Prostate gland (tissue), 2 donors: ENCODE measurements at regions not wholly inside any gene's neighbourhood (a gene's known extent, or its start where the extent isn't known, plus 50 kb on each side); places are given as distances from the start of the nearest gene placed in this dataset.

Source experiments
- DNase-seq: peaks from one replicate; pipeline ENCODE4 v3.0.0-alpha.2; 2019; ENCODE audit warnings: low spot score
- H3K27ac ChIP-seq, 2 donors: fragments of 200-600 bp; sonication (generic); 2 replicates each; pipeline ENCODE4 v1.5.1; 2017 to 2019
- H3K27me3 ChIP-seq: fragments of 200-600 bp; sonication (generic); replicated peaks from 2 replicates; pipeline ENCODE4 v1.5.1; 2019; ENCODE audit not compliant: insufficient read depth
- H3K36me3 ChIP-seq, 2 donors: fragments of 200-600 bp; sonication (generic); 1 replicate in 1 of 2; 2 replicates in 1 of 2; pipeline versions ENCODE4 v1.5.1 to v1.8.1; 2017 to 2019
- H3K4me1 ChIP-seq: fragments of 200-600 bp; sonication (generic); replicated peaks from 2 replicates; pipeline ENCODE4 v1.5.1; 2019
- H3K4me3 ChIP-seq, 2 donors: fragments of 200-600 bp; sonication (generic); 2 replicates each; pipeline ENCODE4 v1.5.1; 2017 to 2019
- H3K9me3 ChIP-seq: fragments of 200-600 bp; sonication (generic); 2 replicates; pipeline ENCODE4 v1.5.1; 2017
- CTCF ChIP-seq, 4 experiments: fragments of 200-600 bp in 2 of 4; fragments of 450-650 bp in 2 of 4; sonication (generic) in 2 of 4; IDR thresholded peaks; 1 replicate in 3 of 4; 2 replicates in 1 of 4; pipeline ENCODE4 v1.5.1; 2016 to 2019; ENCODE audit warnings: antibody characterized with exemption in 4 of 4, mild to moderate bottlenecking in 2 of 4, moderate library complexity in 2 of 4
- POLR2A ChIP-seq: fragments of 450-650 bp; IDR thresholded peaks from one replicate; pipeline ENCODE4 v1.6.1; 2016; ENCODE audit warnings: antibody characterized with exemption, mild to moderate bottlenecking
- POLR2AphosphoS5 ChIP-seq: sonication (generic); formaldehyde crosslinking; IDR thresholded peaks from one replicate; pipeline ENCODE4 v1.6.1; 2017; ENCODE audit warnings: antibody characterized with exemption
- WGBS: methylation state at CpG from one replicate; pipeline ENCODE4 v1.1.5; 2018; 5-methylcytosine and 5-hydroxymethylcytosine counted together
- intact Hi-C: fragments of 100-400 bp; cut with DNase I; formaldehyde crosslinking; loops from one replicate; pipeline ENCODE4 v1.14.2; 2022

GRCh38 chrX:109252789-109253188 lies 229.1 kb downstream of the GUCY2F start:
- Histone ChIP-seq H3K4me3 (no peak overlapping the region), H3K9me3 (no peaks in the 10 kb centered on the region), H3K27ac (no peak overlapping the region), H3K27me3 (no peaks in the 10 kb centered on the region), H3K36me3 (no peaks in the 10 kb centered on the region), H3K4me1 (no peaks in the 10 kb centered on the region)
- no peak for DNase-seq
- no peak for TF ChIP-seq POLR2A
- TF ChIP-seq POLR2AphosphoS5: no peak
- no peak for TF ChIP-seq CTCF (IDR thresholded peaks at IDR 0.05)
- intact Hi-C loops: no loop called here
- 91% methylated on average over 2 of the region's 2 CpGs for WGBS

DNA sequence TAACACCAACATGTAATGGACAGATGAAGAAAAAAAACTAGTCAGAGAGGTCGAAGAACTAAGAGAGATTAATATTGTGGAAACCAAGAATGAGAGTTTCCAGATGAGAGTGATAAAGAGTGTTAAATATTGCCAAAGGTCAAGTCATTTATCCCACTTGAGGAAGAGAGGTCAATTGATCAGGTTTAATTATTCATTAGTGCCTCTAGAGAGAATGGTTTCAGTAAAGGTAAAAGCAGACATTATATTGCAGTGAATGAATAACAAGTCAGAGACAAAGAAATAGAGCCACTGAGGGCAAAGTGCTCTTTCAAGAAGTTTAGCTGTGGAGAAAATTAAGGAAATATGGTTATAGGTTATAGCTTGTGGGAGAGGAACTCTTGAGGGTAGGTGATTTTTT lies 263.1 kb downstream of the GUCY2F start:
- intact Hi-C loops: no loop called here
- no peaks in the 10 kb centered on the region for H3K36me3 ChIP-seq
- no peaks in the 10 kb centered on the region for H3K27me3 ChIP-seq
- H3K27ac ChIP-seq: no peak overlapping the region
- no peaks in the 10 kb centered on the region for H3K4me1 ChIP-seq
- no peak for TF ChIP-seq CTCF (IDR thresholded peaks at IDR 0.05)
- no peak for TF ChIP-seq POLR2A
- no peak for TF ChIP-seq POLR2AphosphoS5
- H3K9me3 ChIP-seq: no peaks in the 10 kb centered on the region
- DNase-seq: no peak
- no peak overlapping the region for H3K4me3 ChIP-seq
- 8% methylated on average over 1 of the region's 1 CpG for WGBS

DNA sequence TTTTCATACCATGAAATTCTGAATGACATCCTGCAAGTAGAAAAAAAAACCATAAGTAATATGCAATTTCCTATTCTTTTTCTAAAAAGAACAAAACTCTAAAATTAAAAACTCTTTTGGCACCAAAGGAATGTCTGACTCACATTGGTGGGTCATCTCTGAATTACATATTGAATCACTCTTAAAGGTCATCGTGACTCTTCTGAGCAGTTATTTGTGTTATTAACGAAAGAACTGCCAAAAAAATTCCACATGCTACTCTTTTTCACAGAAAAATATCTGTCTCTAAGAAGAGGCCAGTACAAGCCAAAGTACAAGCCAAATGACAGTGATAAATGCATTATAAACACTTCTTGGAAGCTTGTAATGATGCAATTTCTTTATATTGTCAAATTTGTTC lies 282.2 kb downstream of the GUCY2F start:
- Histone ChIP-seq H3K27me3 (no peaks in the 10 kb centered on the region), H3K27ac (no peak overlapping the region), H3K36me3 (no peaks in the 10 kb centered on the region), H3K4me3 (no peak overlapping the region), H3K9me3 (no peaks in the 10 kb centered on the region), H3K4me1 (no peaks in the 10 kb centered on the region)
- TF ChIP-seq POLR2AphosphoS5: no peak
- no peak for TF ChIP-seq CTCF (IDR thresholded peaks at IDR 0.05)
- TF ChIP-seq POLR2A: no peak
- DNase-seq: no peak
- 32% methylated on average over 2 of the region's 2 CpGs for WGBS
- intact Hi-C loops: no loop called here

DNA sequence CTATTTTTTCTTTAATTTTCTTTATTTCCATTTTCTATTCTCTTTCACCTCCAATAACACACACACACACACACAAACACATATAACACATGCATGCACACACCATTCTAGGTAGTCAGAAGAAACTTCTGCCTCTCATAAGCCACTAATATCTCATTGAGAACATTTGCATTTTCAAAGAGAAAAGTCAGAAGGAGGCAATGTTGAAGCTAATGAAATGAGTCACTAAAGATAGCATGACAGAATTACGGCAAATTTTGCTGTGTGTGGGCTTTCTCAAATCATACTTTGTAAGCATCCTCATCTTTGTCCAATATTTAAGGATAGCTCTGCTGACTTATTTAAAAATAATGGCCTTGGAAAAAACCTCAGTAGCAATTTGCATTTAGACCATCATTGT lies 291.3 kb downstream of the GUCY2F start:
- TF ChIP-seq POLR2AphosphoS5 (no peak), CTCF (IDR thresholded peaks at IDR 0.05) (no peak), POLR2A (no peak)
- no peaks in the 10 kb centered on the region for H3K9me3 ChIP-seq
- 85% methylated on average over 1 of the region's 1 CpG for WGBS
- DNase-seq: no peak
- H3K27me3 ChIP-seq: no peaks in the 10 kb centered on the region
- no peak overlapping the region for H3K27ac ChIP-seq
- no peaks in the 10 kb centered on the region for H3K36me3 ChIP-seq
- intact Hi-C loops: no loop called here
- H3K4me3 ChIP-seq: no peak overlapping the region
- H3K4me1 ChIP-seq: no peaks in the 10 kb centered on the region

GRCh38 chrX:109187473-109188168 lies 294.3 kb downstream of the GUCY2F start:
- intact Hi-C loops: no loop called here
- Histone ChIP-seq H3K36me3 (no peaks in the 10 kb centered on the region), H3K27me3 (no peaks in the 10 kb centered on the region), H3K27ac (no peak overlapping the region), H3K9me3 (no peaks in the 10 kb centered on the region), H3K4me3 (no peak overlapping the region), H3K4me1 (no peaks in the 10 kb centered on the region)
- no peak for TF ChIP-seq POLR2A
- no peak for DNase-seq
- 30% methylated on average over 2 of the region's 2 CpGs for WGBS
